Ammon's horn (tissue), 1 donor: ENCODE measurements at regions not wholly inside any gene's neighbourhood (a gene's known extent, or its start where the extent isn't known, plus 50 kb on each side); places are given as distances from the start of the nearest gene placed in this dataset.

ENCODE experiments used
- DNase-seq: peaks from one replicate; pipeline ENCODE4 v3.0.0-alpha.2; 2016; ENCODE audit warnings: low spot score

- DNase-seq = no peak
These were observed 726.4 kb upstream of the SGO1 start for GRCh38 chr3:20912406-20912805.

DNA sequence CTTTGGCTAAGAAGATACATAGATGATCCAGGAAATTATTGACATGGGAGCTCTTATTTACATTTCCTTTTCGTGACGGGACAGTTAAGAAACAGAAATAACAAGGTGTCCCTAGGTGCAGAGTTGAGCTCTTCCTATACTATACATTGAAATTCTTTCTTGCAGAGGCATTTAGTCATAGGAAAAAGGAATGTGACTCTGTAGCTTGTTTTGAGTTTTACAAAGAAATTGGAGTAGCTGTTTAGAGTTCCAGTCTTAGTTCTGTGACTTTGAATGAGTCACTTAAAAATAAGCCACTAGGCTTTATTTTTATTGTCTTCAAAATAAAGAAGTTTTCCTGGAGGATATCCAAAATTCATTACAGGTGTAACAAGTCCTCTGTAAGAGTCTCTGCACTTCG, 723.5 kb upstream of the SGO1 start:
- no peak for DNase-seq

- DNase-seq = no peak
These were observed 719.3 kb upstream of the SGO1 start for GRCh38 chr3:20905210-20905805.

GRCh38 chr3:20904671-20905070, 718.7 kb upstream of the SGO1 start:
- DNase-seq = no peak

- DNase-seq = no peak
These were observed 713.0 kb upstream of the SGO1 start for GRCh38 chr3:20898962-20899361.

DNA sequence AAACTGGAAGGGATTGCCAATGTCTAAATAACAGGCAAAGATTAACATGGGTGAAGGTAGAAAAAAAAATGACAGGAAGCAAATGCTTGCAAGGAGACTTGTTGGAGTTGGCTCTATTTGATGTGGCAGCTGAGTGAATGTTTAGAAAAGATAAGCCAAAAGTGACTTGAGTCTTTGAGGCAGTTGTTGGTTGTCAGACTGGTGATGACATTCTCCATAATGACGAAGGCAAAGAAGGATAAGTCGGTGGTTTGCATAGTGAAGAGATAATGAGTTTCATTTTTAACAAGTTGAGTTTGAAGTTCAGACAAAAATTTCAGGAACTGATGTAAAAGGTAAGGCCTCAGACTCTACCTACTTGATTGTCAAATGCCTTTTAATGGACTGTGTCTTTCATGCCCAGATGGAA, 704.1 kb upstream of the SGO1 start:
- DNase-seq = no peak

DNA sequence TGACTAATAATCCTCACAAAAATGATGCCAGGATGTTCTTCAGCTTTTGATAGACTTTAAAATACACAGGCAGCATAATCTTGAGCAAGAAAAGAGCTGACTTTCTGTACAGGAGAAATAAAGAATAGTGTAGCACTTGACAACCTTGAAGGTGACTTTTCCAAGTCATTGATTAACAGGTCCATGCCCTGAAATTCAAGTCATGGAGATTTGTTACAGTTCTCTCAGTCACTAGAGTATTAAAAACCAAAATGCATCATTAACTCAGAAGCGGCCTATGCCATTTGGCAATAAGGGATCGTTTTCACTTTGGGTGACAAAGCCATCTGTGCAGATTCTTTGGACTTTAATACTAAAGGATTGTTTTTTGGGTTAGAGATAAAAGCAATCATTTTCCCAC, 692.7 kb upstream of the SGO1 start:
- DNase-seq = no peak

GRCh38 chr3:20873235-20873634, 687.2 kb upstream of the SGO1 start:
- DNase-seq = no peak

DNA sequence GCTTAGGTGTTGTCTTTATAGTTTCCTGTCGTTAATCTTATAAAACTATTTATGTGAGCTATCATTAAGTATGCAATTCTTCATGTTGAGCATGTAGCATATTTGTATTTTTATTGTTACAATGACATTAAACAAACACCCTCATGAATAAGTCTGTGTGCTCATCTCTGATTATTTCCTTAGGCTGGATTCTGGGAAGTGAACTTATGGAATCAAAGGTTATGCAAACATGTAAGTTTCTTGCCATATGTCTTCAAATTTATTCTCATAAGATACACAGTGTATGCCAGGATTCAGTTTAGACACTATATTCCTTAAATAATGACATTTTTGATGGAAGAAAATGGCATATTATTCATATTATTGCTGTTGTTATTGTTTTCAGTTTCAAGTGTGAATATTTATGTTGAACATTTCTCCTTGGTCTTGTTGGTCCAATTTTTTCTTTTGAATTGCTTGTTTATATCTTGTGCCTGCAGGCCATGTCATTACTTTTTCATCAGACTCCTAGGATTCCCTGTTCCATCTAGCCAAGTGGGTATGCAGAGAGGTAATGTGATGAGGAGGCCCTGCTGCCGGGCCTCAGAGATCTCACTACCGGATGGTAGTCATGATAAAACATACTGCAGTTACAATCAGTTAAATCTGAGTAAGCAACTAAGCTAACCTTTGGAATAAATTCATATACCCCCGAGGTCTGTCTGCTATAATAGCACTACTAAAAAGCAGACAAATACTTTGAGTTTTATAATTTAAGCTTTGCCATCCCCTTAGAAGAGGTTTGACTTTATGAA, 684.3 kb upstream of the SGO1 start:
- no peak for DNase-seq

GRCh38 chr3:20865803-20866202, 679.8 kb upstream of the SGO1 start:
- no peak for DNase-seq

- no peak for DNase-seq
These were observed 675.4 kb upstream of the SGO1 start for GRCh38 chr3:20861454-20861853.

GRCh38 chr3:20857636-20858035, 671.6 kb upstream of the SGO1 start:
- DNase-seq = no peak

DNA sequence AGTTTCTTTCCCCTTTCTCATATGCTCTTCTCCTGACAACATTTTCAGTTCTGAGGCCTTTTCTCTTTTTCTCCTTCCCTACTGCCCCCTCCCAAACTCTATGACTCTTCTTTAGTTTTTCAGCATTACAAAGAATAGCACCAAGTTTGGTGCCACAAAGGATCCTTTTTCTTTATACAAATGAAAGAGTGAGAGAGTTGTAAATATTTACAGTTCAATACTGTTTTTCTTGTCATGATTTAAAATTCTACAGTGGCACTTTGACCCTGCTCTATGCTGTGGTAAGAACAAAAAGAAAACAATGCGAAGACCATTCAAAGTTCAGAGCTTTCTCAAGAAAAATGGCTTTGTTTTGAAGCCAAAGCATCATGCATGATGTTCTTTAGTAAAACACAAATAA, 667.9 kb upstream of the SGO1 start:
- DNase-seq = no peak

GRCh38 chr3:20852712-20853111, 666.7 kb upstream of the SGO1 start:
- DNase-seq = no peak

- DNase-seq = no peak
These were observed 664.0 kb upstream of the SGO1 start for GRCh38 chr3:20849975-20850374.

- DNase-seq = no peak
These were observed 660.8 kb upstream of the SGO1 start for GRCh38 chr3:20846832-20847231.

DNA sequence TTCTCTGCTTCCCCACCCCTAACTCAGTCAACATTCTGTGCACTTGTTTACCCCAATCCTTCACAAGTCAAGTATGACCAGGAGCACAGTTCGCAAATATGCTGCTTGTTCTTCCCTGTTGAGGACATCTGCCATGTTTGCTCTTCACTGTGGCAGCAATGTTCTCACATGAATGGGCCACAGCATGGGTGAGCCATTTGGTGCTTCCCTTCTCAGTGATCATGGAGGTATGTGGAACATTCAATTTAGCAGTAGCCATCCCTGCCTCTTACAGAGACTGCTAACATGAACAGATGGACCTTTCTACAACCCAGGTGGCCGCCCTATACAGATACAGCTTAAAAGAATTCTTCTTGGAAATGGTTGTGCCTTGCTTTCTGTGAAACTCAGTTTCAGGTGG, 660.1 kb upstream of the SGO1 start:
- DNase-seq = no peak

- no peak for DNase-seq
These were observed 658.8 kb upstream of the SGO1 start for GRCh38 chr3:20844851-20845250.

DNA sequence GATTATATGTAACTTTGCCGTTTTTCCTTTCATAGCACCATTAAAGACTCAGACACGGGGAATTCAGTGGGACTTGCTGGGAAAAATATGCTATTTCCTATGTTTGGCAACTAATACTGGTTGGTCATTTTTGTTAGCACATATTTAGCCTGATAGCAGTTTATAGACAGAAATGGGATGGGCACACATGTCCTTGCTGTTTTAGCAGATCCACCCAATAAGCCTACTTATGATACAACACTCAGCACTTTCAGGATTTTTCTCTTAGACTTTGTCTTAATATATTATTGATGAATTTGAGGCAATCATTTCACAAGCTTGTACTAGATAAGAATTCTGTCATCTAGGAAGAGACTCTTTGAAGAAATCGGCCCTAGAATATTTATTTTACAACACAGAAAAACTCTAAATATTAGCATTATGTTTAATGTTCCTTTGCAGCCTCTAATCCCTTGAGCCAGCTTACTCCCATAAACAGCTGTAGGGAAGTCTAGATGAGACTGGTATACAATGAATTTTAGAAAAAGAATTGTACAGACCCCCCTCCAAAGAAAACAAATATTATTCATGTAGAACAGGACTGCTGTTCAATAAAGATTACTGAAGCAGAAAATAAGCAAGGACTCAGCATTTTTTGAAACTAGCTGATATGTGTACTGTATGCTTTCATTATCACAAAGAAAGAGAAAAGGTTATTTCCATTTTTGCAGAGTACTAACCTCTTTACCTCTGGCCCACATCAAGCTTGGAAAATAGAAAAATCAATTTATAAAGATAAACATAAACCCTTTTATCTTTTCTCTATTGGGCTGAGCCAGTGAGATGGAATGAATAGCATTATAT, 656.8 kb upstream of the SGO1 start:
- DNase-seq = no peak

DNA sequence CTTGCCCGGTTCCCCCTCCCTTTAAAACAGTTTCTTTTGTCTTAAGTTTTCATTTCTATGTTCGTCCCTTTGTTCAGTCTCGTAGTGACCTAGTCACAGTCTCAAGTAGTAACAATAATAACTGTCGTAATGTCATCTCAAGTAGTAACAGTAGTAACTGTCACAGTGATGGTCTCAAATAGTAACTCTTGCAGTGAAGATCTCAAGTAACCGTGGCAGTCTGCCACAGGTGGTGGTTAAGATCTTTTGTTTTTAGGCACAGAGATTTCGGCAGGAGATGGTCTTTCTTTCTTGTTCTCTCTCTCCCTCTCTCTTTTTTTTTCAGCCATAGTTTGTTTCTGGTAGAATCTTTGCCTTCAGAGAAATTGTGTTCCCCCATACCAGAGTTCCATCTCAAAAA, 656.0 kb upstream of the SGO1 start:
- DNase-seq = no peak

- DNase-seq = peak; percentile 25
These were observed 651.8 kb upstream of the SGO1 start for GRCh38 chr3:20837676-20838302.

- no peak for DNase-seq
These were observed 650.8 kb upstream of the SGO1 start for GRCh38 chr3:20836801-20837200.

- no peak for DNase-seq
These were observed 647.0 kb upstream of the SGO1 start for GRCh38 chr3:20832963-20833362.
